H9 (cell line): ENCODE measurements at regions not wholly inside any gene's neighbourhood (a gene's known extent, or its start where the extent isn't known, plus 50 kb on each side); places are given as distances from the start of the nearest gene placed in this dataset.
"Not testable (repeated sequence)": the region's sequence is repeated elsewhere in the genome, so short reads cannot be mapped to it uniquely, and the experiment has no call there.

Experiments
- DNase-seq: peaks from one replicate; pipeline ENCODE4 v3.0.0-alpha.2; 2017
- H2AFZ ChIP-seq: one replicate; pipeline ENCODE4 v1.6.1; 2013; ENCODE audit warnings: mild to moderate bottlenecking, low read length, control low read depth, moderate library complexity
- H2AK5ac ChIP-seq: 2 replicates; pipeline ENCODE4 v1.6.1; 2013; ENCODE audit warnings: low read length, control low read depth, mixed read lengths; ENCODE audit not compliant: insufficient read length
- H2BK120ac ChIP-seq: one replicate; pipeline ENCODE4 v1.6.1; 2013; ENCODE audit warnings: low read depth, mild to moderate bottlenecking, low read length, control low read depth, inconsistent platforms; ENCODE audit not compliant: poor library complexity, severe bottlenecking
- H2BK12ac ChIP-seq: 2 replicates; pipeline ENCODE4 v1.6.1; 2013; ENCODE audit warnings: low read length, control low read depth, mixed read lengths, low read depth; ENCODE audit not compliant: insufficient read length
- H2BK15ac ChIP-seq: 2 replicates; pipeline ENCODE4 v1.6.1; 2013; ENCODE audit warnings: low read depth, low read length, control low read depth
- H2BK20ac ChIP-seq: one replicate; pipeline ENCODE4 v1.6.1; 2013; ENCODE audit warnings: low read depth, mild to moderate bottlenecking, low read length, control low read depth, inconsistent platforms; ENCODE audit not compliant: poor library complexity, severe bottlenecking
- H2BK5ac ChIP-seq: 2 replicates; pipeline ENCODE4 v1.6.1; 2013; ENCODE audit warnings: low read length, control low read depth, mixed read lengths; ENCODE audit not compliant: insufficient read length
- H3K14ac ChIP-seq: 2 replicates; pipeline ENCODE4 v1.6.1; 2013; ENCODE audit warnings: low read length, control low read depth; ENCODE audit not compliant: insufficient read depth
- H3K18ac ChIP-seq: 2 replicates; pipeline ENCODE4 v1.6.1; 2013; ENCODE audit warnings: low read depth, mild to moderate bottlenecking, mixed read lengths, low read length, control low read depth; ENCODE audit not compliant: insufficient read length
- H3K23ac ChIP-seq: 2 replicates; pipeline ENCODE4 v1.6.1; 2013; ENCODE audit warnings: low read length, control low read depth, mixed read lengths, low read depth; ENCODE audit not compliant: insufficient read length
- H3K23me2 ChIP-seq: 2 replicates; pipeline ENCODE4 v1.6.1; 2013; ENCODE audit warnings: low read depth, mild to moderate bottlenecking, mixed read lengths, low read length, control low read depth; ENCODE audit not compliant: insufficient read length, poor library complexity, severe bottlenecking
- H3K27ac ChIP-seq: 2 replicates; pipeline ENCODE4 v1.5.1; 2013; ENCODE audit warnings: low read length, control low read depth, mixed read lengths, low read depth; ENCODE audit not compliant: insufficient read length
- H3K27me3 ChIP-seq: 2 replicates; pipeline ENCODE4 v1.6.1; 2013; ENCODE audit warnings: low read length, control low read depth, inconsistent platforms; ENCODE audit not compliant: insufficient read depth
- H3K4ac ChIP-seq: 2 replicates; pipeline ENCODE4 v1.6.1; 2013; ENCODE audit warnings: low read depth, mild to moderate bottlenecking, control low read depth, inconsistent platforms, low read length, moderate library complexity
- H3K4me1 ChIP-seq: 2 replicates; pipeline ENCODE4 v1.6.1; 2013; ENCODE audit warnings: low read length, control low read depth, inconsistent platforms; ENCODE audit not compliant: insufficient read depth
- H3K4me2 ChIP-seq: 2 replicates; pipeline ENCODE4 v1.6.1; 2013; ENCODE audit warnings: low read length, control low read depth, mixed read lengths; ENCODE audit not compliant: insufficient read length, insufficient read depth
- H3K56ac ChIP-seq: 2 replicates; pipeline ENCODE4 v1.6.1; 2013; ENCODE audit warnings: low read depth, mild to moderate bottlenecking, mixed read lengths, low read length, control low read depth; ENCODE audit not compliant: insufficient read length
- H3K79me1 ChIP-seq: 2 replicates; pipeline ENCODE4 v1.6.1; 2013; ENCODE audit warnings: low read depth, mild to moderate bottlenecking, moderate library complexity, low read length, control low read depth, inconsistent platforms; ENCODE audit not compliant: insufficient read depth, poor library complexity, severe bottlenecking
- H3K79me2 ChIP-seq: 2 replicates; pipeline ENCODE4 v1.6.1; 2013; ENCODE audit warnings: low read length, control low read depth, inconsistent platforms; ENCODE audit not compliant: insufficient read depth
- H3K9ac ChIP-seq: 2 replicates; pipeline ENCODE4 v1.6.1; 2013; ENCODE audit warnings: low read length, control low read depth, mixed read lengths; ENCODE audit not compliant: insufficient read length; ENCODE audit errors: extremely low read depth
- H3K9me3 ChIP-seq: one replicate; pipeline ENCODE4 v1.6.1; 2013; ENCODE audit warnings: low read depth, low read length, inconsistent platforms; ENCODE audit not compliant: control insufficient read depth
- H3T11ph ChIP-seq: one replicate; pipeline ENCODE4 v1.6.1; 2013; ENCODE audit warnings: mild to moderate bottlenecking, low read length, control low read depth, inconsistent platforms
- H4K20me1 ChIP-seq: one replicate; pipeline ENCODE4 v1.6.1; 2013; ENCODE audit not compliant: control insufficient read depth, insufficient read length, insufficient read depth
- H4K5ac ChIP-seq: 2 replicates; pipeline ENCODE4 v1.6.1; 2013; ENCODE audit warnings: low read depth, mild to moderate bottlenecking, mixed read lengths, low read length, control low read depth; ENCODE audit not compliant: insufficient read length
- H4K8ac ChIP-seq: replicated peaks from 2 replicates; pipeline ENCODE4 v1.6.1; 2013; ENCODE audit warnings: low read length, control low read depth, mixed read lengths, low read depth; ENCODE audit not compliant: insufficient read length
- H4K91ac ChIP-seq: 2 replicates; pipeline ENCODE4 v1.6.1; 2013; ENCODE audit warnings: low read depth, mild to moderate bottlenecking, moderate library complexity, mixed read lengths, low read length, control low read depth; ENCODE audit not compliant: insufficient read length
- H3K27ac Mint-ChIP-seq, 3 experiments: 2 replicates in 2 of 3; 3 replicates in 1 of 3; pipeline ENCODE4 v1.8.0; 2020 to 2021; ENCODE audit warnings: mixed read lengths in 3 of 3, mild to moderate bottlenecking in 1 of 3, moderate library complexity in 1 of 3
- H3K27me3 Mint-ChIP-seq: 2 replicates; pipeline ENCODE4 v1.8.0; 2021; ENCODE audit warnings: low read depth, mild to moderate bottlenecking, moderate library complexity, mixed read lengths
- H3K36me3 Mint-ChIP-seq, 3 experiments: 2 replicates in 2 of 3; 3 replicates in 1 of 3; pipeline ENCODE4 v1.8.0; 2020 to 2021; ENCODE audit warnings: low read depth in 3 of 3, mixed read lengths in 3 of 3; ENCODE audit not compliant: insufficient read depth in 1 of 3
- H3K4me1 Mint-ChIP-seq, 2 experiments: 2 replicates each; pipeline ENCODE4 v1.8.0; 2020; ENCODE audit warnings: mixed read lengths in 2 of 2
- H3K4me3 Mint-ChIP-seq, 2 experiments: 2 replicates in 1 of 2; 3 replicates in 1 of 2; pipeline ENCODE4 v1.8.0; 2020 to 2021; ENCODE audit warnings: mild to moderate bottlenecking in 2 of 2, mixed read lengths in 2 of 2, moderate library complexity in 1 of 2
- H3K9me3 Mint-ChIP-seq, 2 experiments: 2 replicates in 1 of 2; 3 replicates in 1 of 2; pipeline ENCODE4 v1.8.0; 2020; ENCODE audit warnings: mild to moderate bottlenecking in 2 of 2, mixed read lengths in 2 of 2, moderate library complexity in 1 of 2
- WGBS: extraction: QIAGEN DNeasy Blood & Tissue Kit; methylation state at CpG from one replicate; pipeline ENCODE4 v1.1.7; 2013; ENCODE audit warnings: missing lambda C conversion rate, low lambda C conversion rate, mixed read lengths; ENCODE audit not compliant: insufficient read length; ENCODE audit errors: extremely low coverage; 5-methylcytosine and 5-hydroxymethylcytosine counted together
- TF ChIP-seq, protein P1 (sequence below): fragments of 200-600 bp; sonication (generic); conservative IDR thresholded peaks from 3 replicates; pipeline ENCODE4 v1.8.0; 2021; ENCODE audit warnings: antibody characterized with exemption, mild to moderate bottlenecking

DNA sequence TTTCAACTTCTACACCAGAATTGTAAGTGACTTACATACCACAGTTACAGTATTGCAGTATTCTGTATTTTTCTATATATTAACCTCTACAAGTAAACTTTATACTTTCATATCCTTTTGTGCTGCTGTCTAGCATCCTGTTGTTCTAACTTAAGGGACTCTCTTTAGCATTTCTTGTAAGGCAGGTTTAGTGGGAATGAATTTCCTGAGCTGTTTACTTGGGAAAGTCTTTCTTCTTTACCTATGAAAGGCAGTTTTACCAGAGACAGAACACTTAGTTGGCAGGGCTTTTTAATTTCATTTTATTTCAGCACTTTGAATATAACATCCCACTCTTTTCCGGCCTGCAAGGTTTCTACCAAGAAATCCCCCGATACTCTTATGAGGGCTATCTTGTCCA, 75.8 kb upstream of the WAC start:
- Histone ChIP-seq H3K4ac (no peak overlapping the region), H2BK20ac (no peak overlapping the region), H3K79me1 (no peaks in the 10 kb centered on the region), H4K91ac (no peak overlapping the region), H3T11ph (no peak overlapping the region), H3K27ac (no peak overlapping the region), H3K4me1 (peaks cover 1% of the 10 kb centered on the region; the same call in 1 of the 2 replicates), H4K8ac (no peak overlapping the region), H2BK120ac (no peak overlapping the region), H4K20me1 (no peaks in the 10 kb centered on the region), H2BK5ac (no peak overlapping the region), H2AK5ac (no peak overlapping the region), H3K56ac (no peak overlapping the region), H3K79me2 (no peaks in the 10 kb centered on the region), H2AFZ (no peak overlapping the region), H3K9ac (no peak overlapping the region), H3K18ac (no peak overlapping the region), H3K14ac (no peak overlapping the region), H3K27me3 (no peaks in the 10 kb centered on the region), H2BK15ac (no peak overlapping the region), H2BK12ac (no peak overlapping the region), H3K23ac (no peak overlapping the region), H3K9me3 (no peaks in the 10 kb centered on the region), H3K23me2 (no peaks in the 10 kb centered on the region), H4K5ac (no peak overlapping the region), H3K4me2 (no peak overlapping the region)
- Mint-ChIP-seq H3K36me3 (peaks cover 2 to 7% (median 4%) of the 10 kb centered on the region in 3 experiments; a peak in 3 of 7 replicates), H3K27ac (peak overlapping the region; percentile 15 to 92 (median 64); a peak in 4 of 7 replicates), H3K9me3 (peaks cover 6 to 12% of the 10 kb centered on the region in 2 experiments), H3K4me3 (no peak overlapping the region), H3K27me3 (no peaks in the 10 kb centered on the region), H3K4me1 (peaks cover 27 to 41% of the 10 kb centered on the region in 2 experiments)
- no peak for DNase-seq
- TF ChIP-seq, protein P1, sequence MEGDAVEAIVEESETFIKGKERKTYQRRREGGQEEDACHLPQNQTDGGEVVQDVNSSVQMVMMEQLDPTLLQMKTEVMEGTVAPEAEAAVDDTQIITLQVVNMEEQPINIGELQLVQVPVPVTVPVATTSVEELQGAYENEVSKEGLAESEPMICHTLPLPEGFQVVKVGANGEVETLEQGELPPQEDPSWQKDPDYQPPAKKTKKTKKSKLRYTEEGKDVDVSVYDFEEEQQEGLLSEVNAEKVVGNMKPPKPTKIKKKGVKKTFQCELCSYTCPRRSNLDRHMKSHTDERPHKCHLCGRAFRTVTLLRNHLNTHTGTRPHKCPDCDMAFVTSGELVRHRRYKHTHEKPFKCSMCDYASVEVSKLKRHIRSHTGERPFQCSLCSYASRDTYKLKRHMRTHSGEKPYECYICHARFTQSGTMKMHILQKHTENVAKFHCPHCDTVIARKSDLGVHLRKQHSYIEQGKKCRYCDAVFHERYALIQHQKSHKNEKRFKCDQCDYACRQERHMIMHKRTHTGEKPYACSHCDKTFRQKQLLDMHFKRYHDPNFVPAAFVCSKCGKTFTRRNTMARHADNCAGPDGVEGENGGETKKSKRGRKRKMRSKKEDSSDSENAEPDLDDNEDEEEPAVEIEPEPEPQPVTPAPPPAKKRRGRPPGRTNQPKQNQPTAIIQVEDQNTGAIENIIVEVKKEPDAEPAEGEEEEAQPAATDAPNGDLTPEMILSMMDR, result no peak
- WGBS, result no CpG with 5 or more reads among the region's 2 CpGs

DNA sequence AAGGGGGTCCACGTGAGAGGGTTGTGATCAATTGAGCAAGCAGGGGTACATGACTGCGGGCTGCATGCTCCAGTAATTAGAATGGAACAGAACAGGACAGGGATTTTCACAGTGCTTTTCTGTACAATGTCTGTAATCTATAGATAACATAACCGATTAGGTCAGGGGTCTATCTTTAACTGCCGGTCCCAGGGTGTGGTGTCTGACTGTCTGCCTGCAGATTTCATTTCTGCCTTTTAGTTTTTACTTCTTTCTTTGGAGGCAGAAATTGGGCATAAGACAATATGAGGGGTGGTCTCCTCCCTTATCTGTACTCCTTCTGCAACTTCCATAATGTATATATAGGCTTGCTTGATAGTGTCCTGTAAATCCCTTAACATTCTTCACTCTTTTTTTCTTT, 75.0 kb upstream of the WAC start:
- not testable (repeated sequence) for H3K9ac ChIP-seq, H4K8ac ChIP-seq, H3K27ac ChIP-seq, H4K5ac ChIP-seq, H3K79me2 ChIP-seq, H2BK120ac ChIP-seq, H3K56ac ChIP-seq, H2AK5ac ChIP-seq, H3K4me2 ChIP-seq, H2BK5ac ChIP-seq, H3K27me3 ChIP-seq, H2AFZ ChIP-seq, H3K18ac ChIP-seq, H2BK12ac ChIP-seq, H4K91ac ChIP-seq, H3K23me2 ChIP-seq, H3T11ph ChIP-seq, H3K79me1 ChIP-seq, DNase-seq, H3K27me3 Mint-ChIP-seq, H4K20me1 ChIP-seq, H3K9me3 ChIP-seq, H2BK20ac ChIP-seq, H3K36me3 Mint-ChIP-seq, H3K14ac ChIP-seq, H2BK15ac ChIP-seq, H3K4me1 ChIP-seq, H3K4ac ChIP-seq, H3K23ac ChIP-seq, H3K4me3 Mint-ChIP-seq
- no CpG with 5 or more reads among the region's 4 CpGs for WGBS
- H3K9me3 Mint-ChIP-seq, result peaks cover 6 to 12% of the 10 kb centered on the region in 2 experiments
- H3K4me1 Mint-ChIP-seq, result peaks cover 27 to 41% of the 10 kb centered on the region in 2 experiments
- H3K27ac Mint-ChIP-seq, result peak overlapping the region; percentile 15 to 92 (median 64); a peak in 6 of 7 replicates
